GM23338 (cell line): ENCODE measurements at regions not wholly inside any gene's neighbourhood (a gene's known extent, or its start where the extent isn't known, plus 50 kb on each side); places are given as distances from the start of the nearest gene placed in this dataset.
A peak's percentile ranks its signal among the peaks of the same experiment; 100 is the strongest.

Experiments
- ATAC-seq: fragments of 200-7000 bp; cut with Tn5 transposase; 3 replicates; pipeline ENCODE4 v1.9.1; 2020
- DNase-seq: peaks from one replicate; pipeline ENCODE4 v3.0.0-alpha.2; 2015; ENCODE audit warnings: low spot score
- H2AFZ ChIP-seq: fragments of 200-600 bp; sonication (generic); 2 replicates; pipeline ENCODE4 v1.8.0; 2016; ENCODE audit warnings: antibody characterized with exemption, mild to moderate bottlenecking, moderate library complexity
- H3F3A ChIP-seq: fragments of 200-600 bp; sonication (generic); replicated peaks from 2 replicates; pipeline ENCODE4 v1.8.0; 2017; ENCODE audit warnings: antibody characterized with exemption, mixed run types, low read depth
- H3K27ac ChIP-seq: fragments of 200-600 bp; sonication (generic); 2 replicates; pipeline ENCODE4 v1.6.1; 2016; ENCODE audit warnings: low read depth
- H3K27me3 ChIP-seq: fragments of 200-600 bp; sonication (generic); 2 replicates; pipeline ENCODE4 v1.8.0; 2016; ENCODE audit warnings: mild to moderate bottlenecking, mixed run types, moderate library complexity; ENCODE audit not compliant: insufficient read depth
- H3K36me3 ChIP-seq: fragments of 200-600 bp; sonication (generic); 2 replicates; pipeline ENCODE4 v1.8.0; 2016; ENCODE audit warnings: mild to moderate bottlenecking; ENCODE audit not compliant: insufficient read depth
- H3K4me1 ChIP-seq: fragments of 200-600 bp; sonication (generic); 2 replicates; pipeline ENCODE4 v1.8.0; 2016; ENCODE audit warnings: mild to moderate bottlenecking, moderate library complexity; ENCODE audit not compliant: insufficient read depth
- H3K4me2 ChIP-seq: fragments of 200-600 bp; sonication (generic); 2 replicates; pipeline ENCODE4 v1.7.1; 2017; ENCODE audit warnings: mixed run types
- H3K4me3 ChIP-seq: fragments of 200-600 bp; sonication (generic); 2 replicates; pipeline ENCODE4 v1.6.1; 2016; ENCODE audit warnings: mixed run types
- H3K79me2 ChIP-seq: fragments of 200-600 bp; sonication (generic); replicated peaks from 2 replicates; pipeline ENCODE4 v1.8.0; 2017; ENCODE audit warnings: mild to moderate bottlenecking; ENCODE audit not compliant: insufficient read depth
- H3K9me2 ChIP-seq: fragments of 200-600 bp; sonication (generic); 2 replicates; pipeline ENCODE4 v1.8.0; 2017; ENCODE audit not compliant: insufficient read depth
- H4K20me1 ChIP-seq: fragments of 200-600 bp; sonication (generic); replicated peaks from 2 replicates; pipeline ENCODE4 v1.8.0; 2017; ENCODE audit warnings: mild to moderate bottlenecking; ENCODE audit not compliant: insufficient read depth
- H3K27ac Mint-ChIP-seq: 2 replicates; pipeline ENCODE4 v1.8.0; 2020; ENCODE audit warnings: inconsistent platforms, mild to moderate bottlenecking, moderate library complexity, mixed read lengths
- H3K27me3 Mint-ChIP-seq: 3 replicates; pipeline ENCODE4 v1.8.0; 2022; ENCODE audit warnings: low read depth, mild to moderate bottlenecking, moderate library complexity, mixed read lengths, inconsistent platforms; ENCODE audit not compliant: insufficient read depth, poor library complexity
- H3K36me3 Mint-ChIP-seq: 3 replicates; pipeline ENCODE4 v1.8.0; 2021; ENCODE audit warnings: low read depth, mild to moderate bottlenecking, inconsistent platforms, moderate library complexity, mixed read lengths
- H3K4me1 Mint-ChIP-seq: 3 replicates; pipeline ENCODE4 v1.8.0; 2020; ENCODE audit warnings: mild to moderate bottlenecking, inconsistent platforms, mixed read lengths
- H3K4me3 Mint-ChIP-seq: 3 replicates; pipeline ENCODE4 v1.8.0; 2021; ENCODE audit warnings: moderate library complexity, mild to moderate bottlenecking, inconsistent platforms, mixed read lengths
- H3K9me3 Mint-ChIP-seq: 3 replicates; pipeline ENCODE4 v1.8.0; 2020; ENCODE audit warnings: moderate library complexity, mild to moderate bottlenecking, inconsistent platforms, mixed read lengths
- CREB1 ChIP-seq: fragments of 250-450 bp; sonication (Bioruptor Pico); IDR thresholded peaks from 2 replicates; pipeline ENCODE4 v1.5.0; 2020; ENCODE audit warnings: low read depth, mild to moderate bottlenecking, moderate library complexity
- EZH2phosphoT487 ChIP-seq: fragments of 200-600 bp; sonication (generic); IDR thresholded peaks from one replicate; pipeline ENCODE4 v1.8.1; 2018; ENCODE audit warnings: antibody characterized with exemption; ENCODE audit not compliant: unreplicated experiment
- NANOG ChIP-seq: IDR thresholded peaks from 2 replicates; pipeline ENCODE4 v1.6.1; 2016; ENCODE audit warnings: antibody characterized with exemption, borderline replicate concordance
- ZNF331 ChIP-seq: fragments of 250-450 bp; sonication (Bioruptor Pico); IDR thresholded peaks from 2 replicates; pipeline ENCODE4 v1.5.0; 2020; ENCODE audit warnings: low read depth, mild to moderate bottlenecking, moderate library complexity
- TF ChIP-seq, protein P1 (sequence below), 2 experiments: fragments of 200-600 bp in 1 of 2; sonication (generic) in 1 of 2; conservative IDR thresholded peaks; 2 replicates each; pipeline versions ENCODE4 v1.5.1 to v1.6.1; 2016 to 2017; ENCODE audit warnings: antibody characterized with exemption in 2 of 2, low read depth in 2 of 2, mild to moderate bottlenecking in 2 of 2, moderate library complexity in 1 of 2
- TF ChIP-seq, protein P2 (sequence below): IDR thresholded peaks from 2 replicates; pipeline ENCODE4 v1.6.1; 2016; ENCODE audit warnings: antibody characterized with exemption
- TF ChIP-seq, protein P3 (sequence below): fragments of 250-450 bp; sonication (Bioruptor Pico); IDR thresholded peaks from 2 replicates; pipeline ENCODE4 v1.5.0; 2020; ENCODE audit warnings: mild to moderate bottlenecking, moderate library complexity

GRCh38 chrX:6708676-6709380 lies 173.9 kb upstream of the VCX3A start:
- Histone ChIP-seq H3K27ac (peak overlapping the region; percentile 81), H3K79me2 (no peaks in the 10 kb centered on the region), H3K9me2 (no peaks in the 10 kb centered on the region), H3F3A (no peaks in the 10 kb centered on the region), H4K20me1 (no peaks in the 10 kb centered on the region), H3K4me2 (no peak overlapping the region), H3K4me1 (no peaks in the 10 kb centered on the region), H3K4me3 (no peak overlapping the region), H2AFZ (no peak overlapping the region), H3K36me3 (no peaks in the 10 kb centered on the region), H3K27me3 (no peaks in the 10 kb centered on the region)
- H3K4me1 Mint-ChIP-seq: no peaks in the 10 kb centered on the region; the same call in 2 of the 3 replicates
- H3K27me3 Mint-ChIP-seq: no peaks in the 10 kb centered on the region
- H3K9me3 Mint-ChIP-seq: peaks cover 9% of the 10 kb centered on the region; the same call in 2 of the 3 replicates
- no peak overlapping the region for H3K27ac Mint-ChIP-seq
- DNase-seq: no peak
- no peak for ATAC-seq
- H3K4me3 Mint-ChIP-seq: no peak overlapping the region
- TF ChIP-seq NANOG (no peak), ZNF331 (CRISPR knock-in tag) (no peak), CREB1 (CRISPR knock-in tag) (no peak), EZH2phosphoT487 (no peak)
- TF ChIP-seq, protein P1, sequence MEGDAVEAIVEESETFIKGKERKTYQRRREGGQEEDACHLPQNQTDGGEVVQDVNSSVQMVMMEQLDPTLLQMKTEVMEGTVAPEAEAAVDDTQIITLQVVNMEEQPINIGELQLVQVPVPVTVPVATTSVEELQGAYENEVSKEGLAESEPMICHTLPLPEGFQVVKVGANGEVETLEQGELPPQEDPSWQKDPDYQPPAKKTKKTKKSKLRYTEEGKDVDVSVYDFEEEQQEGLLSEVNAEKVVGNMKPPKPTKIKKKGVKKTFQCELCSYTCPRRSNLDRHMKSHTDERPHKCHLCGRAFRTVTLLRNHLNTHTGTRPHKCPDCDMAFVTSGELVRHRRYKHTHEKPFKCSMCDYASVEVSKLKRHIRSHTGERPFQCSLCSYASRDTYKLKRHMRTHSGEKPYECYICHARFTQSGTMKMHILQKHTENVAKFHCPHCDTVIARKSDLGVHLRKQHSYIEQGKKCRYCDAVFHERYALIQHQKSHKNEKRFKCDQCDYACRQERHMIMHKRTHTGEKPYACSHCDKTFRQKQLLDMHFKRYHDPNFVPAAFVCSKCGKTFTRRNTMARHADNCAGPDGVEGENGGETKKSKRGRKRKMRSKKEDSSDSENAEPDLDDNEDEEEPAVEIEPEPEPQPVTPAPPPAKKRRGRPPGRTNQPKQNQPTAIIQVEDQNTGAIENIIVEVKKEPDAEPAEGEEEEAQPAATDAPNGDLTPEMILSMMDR (conservative IDR thresholded peaks at IDR 0.05; ENCODE audit: low read depth in 2 of 2): no peak
- TF ChIP-seq, protein P2, sequence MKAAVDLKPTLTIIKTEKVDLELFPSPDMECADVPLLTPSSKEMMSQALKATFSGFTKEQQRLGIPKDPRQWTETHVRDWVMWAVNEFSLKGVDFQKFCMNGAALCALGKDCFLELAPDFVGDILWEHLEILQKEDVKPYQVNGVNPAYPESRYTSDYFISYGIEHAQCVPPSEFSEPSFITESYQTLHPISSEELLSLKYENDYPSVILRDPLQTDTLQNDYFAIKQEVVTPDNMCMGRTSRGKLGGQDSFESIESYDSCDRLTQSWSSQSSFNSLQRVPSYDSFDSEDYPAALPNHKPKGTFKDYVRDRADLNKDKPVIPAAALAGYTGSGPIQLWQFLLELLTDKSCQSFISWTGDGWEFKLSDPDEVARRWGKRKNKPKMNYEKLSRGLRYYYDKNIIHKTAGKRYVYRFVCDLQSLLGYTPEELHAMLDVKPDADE: no peak
- TF ChIP-seq, protein P3, sequence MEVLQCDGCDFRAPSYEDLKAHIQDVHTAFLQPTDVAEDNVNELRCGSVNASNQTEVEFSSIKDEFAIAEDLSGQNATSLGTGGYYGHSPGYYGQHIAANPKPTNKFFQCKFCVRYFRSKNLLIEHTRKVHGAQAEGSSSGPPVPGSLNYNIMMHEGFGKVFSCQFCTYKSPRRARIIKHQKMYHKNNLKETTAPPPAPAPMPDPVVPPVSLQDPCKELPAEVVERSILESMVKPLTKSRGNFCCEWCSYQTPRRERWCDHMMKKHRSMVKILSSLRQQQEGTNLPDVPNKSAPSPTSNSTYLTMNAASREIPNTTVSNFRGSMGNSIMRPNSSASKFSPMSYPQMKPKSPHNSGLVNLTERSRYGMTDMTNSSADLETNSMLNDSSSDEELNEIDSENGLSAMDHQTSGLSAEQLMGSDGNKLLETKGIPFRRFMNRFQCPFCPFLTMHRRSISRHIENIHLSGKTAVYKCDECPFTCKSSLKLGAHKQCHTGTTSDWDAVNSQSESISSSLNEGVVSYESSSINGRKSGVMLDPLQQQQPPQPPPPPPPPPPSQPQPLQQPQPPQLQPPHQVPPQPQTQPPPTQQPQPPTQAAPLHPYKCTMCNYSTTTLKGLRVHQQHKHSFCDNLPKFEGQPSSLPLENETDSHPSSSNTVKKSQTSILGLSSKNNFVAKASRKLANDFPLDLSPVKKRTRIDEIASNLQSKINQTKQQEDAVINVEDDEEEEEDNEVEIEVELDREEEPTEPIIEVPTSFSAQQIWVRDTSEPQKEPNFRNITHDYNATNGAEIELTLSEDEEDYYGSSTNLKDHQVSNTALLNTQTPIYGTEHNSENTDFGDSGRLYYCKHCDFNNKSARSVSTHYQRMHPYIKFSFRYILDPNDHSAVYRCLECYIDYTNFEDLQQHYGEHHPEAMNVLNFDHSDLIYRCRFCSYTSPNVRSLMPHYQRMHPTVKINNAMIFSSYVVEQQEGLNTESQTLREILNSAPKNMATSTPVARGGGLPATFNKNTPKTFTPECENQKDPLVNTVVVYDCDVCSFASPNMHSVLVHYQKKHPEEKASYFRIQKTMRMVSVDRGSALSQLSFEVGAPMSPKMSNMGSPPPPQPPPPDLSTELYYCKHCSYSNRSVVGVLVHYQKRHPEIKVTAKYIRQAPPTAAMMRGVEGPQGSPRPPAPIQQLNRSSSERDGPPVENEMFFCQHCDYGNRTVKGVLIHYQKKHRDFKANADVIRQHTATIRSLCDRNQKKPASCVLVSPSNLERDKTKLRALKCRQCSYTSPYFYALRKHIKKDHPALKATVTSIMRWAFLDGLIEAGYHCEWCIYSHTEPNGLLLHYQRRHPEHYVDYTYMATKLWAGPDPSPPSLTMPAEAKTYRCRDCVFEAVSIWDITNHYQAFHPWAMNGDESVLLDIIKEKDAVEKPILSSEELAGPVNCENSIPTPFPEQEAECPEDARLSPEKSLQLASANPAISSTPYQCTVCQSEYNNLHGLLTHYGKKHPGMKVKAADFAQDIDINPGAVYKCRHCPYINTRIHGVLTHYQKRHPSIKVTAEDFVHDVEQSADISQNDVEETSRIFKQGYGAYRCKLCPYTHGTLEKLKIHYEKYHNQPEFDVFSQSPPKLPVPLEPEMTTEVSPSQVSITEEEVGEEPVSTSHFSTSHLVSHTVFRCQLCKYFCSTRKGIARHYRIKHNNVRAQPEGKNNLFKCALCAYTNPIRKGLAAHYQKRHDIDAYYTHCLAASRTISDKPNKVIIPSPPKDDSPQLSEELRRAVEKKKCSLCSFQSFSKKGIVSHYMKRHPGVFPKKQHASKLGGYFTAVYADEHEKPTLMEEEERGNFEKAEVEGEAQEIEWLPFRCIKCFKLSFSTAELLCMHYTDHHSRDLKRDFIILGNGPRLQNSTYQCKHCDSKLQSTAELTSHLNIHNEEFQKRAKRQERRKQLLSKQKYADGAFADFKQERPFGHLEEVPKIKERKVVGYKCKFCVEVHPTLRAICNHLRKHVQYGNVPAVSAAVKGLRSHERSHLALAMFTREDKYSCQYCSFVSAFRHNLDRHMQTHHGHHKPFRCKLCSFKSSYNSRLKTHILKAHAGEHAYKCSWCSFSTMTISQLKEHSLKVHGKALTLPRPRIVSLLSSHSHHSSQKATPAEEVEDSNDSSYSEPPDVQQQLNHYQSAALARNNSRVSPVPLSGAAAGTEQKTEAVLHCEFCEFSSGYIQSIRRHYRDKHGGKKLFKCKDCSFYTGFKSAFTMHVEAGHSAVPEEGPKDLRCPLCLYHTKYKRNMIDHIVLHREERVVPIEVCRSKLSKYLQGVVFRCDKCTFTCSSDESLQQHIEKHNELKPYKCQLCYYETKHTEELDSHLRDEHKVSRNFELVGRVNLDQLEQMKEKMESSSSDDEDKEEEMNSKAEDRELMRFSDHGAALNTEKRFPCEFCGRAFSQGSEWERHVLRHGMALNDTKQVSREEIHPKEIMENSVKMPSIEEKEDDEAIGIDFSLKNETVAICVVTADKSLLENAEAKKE: no peak
- H3K36me3 Mint-ChIP-seq: peaks cover 11% of the 10 kb centered on the region
